Hematopoietic multipotent progenitor cell treated with erythropoietin and hydrocortisone succinate and interleukin-3 and kit ligand, for 8 days (in vitro differentiated cells): ENCODE measurements at regions not wholly inside any gene's neighbourhood (a gene's known extent, or its start where the extent isn't known, plus 50 kb on each side); places are given as distances from the start of the nearest gene placed in this dataset.

Experiments
- DNase-seq: peaks from one replicate; pipeline ENCODE4 v3.0.0-alpha.2; 2015

- no peak for DNase-seq
Observed at GRCh38 chrX:36947214-36947613, 61.0 kb upstream of the FAM47C start.

DNA sequence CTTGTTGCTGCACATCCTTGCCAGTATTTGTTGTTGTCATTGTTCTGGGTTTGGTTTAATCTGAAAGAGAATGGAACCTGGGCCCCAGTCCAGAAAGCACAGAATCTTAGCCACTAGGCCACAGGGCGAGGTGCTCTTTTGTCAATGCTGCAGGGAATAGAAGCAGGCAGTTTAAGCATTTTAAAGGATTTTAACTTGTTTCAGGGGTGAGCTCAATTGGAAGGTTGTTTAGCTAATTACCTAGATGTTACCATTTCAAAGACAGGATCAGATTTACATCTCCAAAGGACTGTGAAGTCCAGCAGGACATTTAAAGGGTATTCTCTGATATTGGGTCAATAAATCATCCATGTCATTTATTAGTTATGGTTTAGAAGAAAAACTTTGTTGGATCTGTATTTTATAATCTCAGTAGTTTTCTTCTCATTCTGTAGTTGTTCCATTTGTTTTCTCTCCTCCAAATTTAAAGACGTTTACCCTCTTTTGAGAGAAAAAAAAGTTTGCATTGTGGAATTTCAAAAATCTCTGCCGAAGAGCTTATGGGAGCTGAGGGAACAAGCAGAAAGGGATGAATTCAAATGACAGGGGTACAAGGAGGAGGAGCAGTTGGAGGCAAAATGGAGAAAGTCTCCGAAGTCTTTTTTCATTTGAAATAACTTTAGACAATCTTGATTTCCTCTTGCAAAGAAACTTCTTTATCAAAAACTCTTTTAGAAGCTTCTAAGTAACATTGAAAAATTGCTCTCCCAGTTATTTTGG, 57.5 kb upstream of the FAM47C start:
- no peak for DNase-seq

- no peak for DNase-seq
Observed at GRCh38 chrX:36957425-36958328, 50.5 kb upstream of the FAM47C start.
